ENCODE measurements at regions not wholly inside any gene's neighbourhood (a gene's known extent, or its start where the extent isn't known, plus 50 kb on each side); places are given as distances from the start of the nearest gene placed in this dataset.
"Not testable (repeated sequence)": the region's sequence is repeated elsewhere in the genome, so short reads cannot be mapped to it uniquely, and the experiment has no call there.

DNA sequence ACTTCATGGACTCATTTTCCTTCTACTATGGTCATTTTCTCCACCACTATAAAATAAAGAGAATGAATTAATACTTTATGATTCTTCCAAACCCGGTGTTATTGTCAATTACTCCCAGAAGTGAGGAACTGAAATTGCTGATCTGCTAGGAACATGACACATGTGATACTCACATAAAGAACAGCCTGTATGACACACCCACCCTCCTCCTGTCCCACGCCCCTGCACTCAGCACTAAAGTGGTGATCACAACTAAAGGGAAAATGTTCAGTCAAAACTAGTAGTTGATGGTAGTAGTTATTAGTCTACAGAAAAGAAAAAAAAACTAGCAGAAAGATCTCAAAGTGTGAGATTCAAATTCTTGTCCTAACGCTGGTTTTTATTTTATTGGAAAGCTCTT lies 1508.3 kb downstream of the RAPGEF2 start:
- H3K4me3 Mint-ChIP-seq, result no peak overlapping the region
- H3K27me3 Mint-ChIP-seq, result no peaks in the 10 kb centered on the region
- peaks cover 7% of the 10 kb centered on the region for H3K9me3 Mint-ChIP-seq
- ATAC-seq, result no peak
- H3K4me1 Mint-ChIP-seq, result no peaks in the 10 kb centered on the region
- H3K36me3 Mint-ChIP-seq, result no peaks in the 10 kb centered on the region
- no peak overlapping the region for H3K27ac Mint-ChIP-seq

GRCh38 chr4:160631044-160631443 lies 1528.2 kb downstream of the RAPGEF2 start:
- Mint-ChIP-seq H3K27ac (no peak overlapping the region), H3K27me3 (no peaks in the 10 kb centered on the region), H3K4me1 (no peaks in the 10 kb centered on the region), H3K36me3 (no peaks in the 10 kb centered on the region), H3K9me3 (peaks cover 4% of the 10 kb centered on the region), H3K4me3 (no peak overlapping the region)
- ATAC-seq, result no peak

DNA sequence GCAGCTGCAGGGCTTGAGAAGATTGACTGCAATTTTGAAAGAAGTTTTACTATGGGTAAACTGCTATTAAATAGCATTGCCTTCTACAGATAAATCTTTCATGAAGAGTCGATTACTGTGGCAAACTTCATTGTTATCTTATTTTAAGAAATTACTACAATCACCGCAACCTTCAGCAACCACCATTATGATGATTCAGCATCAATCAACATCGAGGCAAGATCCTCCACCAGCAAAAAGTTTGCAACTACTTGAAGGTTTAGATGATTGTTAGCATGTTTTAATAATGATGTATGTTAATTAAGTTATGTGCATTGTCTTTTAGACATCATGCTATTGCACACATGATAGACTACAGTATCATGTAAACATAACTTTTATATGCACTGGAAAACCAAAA lies 1511.0 kb downstream of the FSTL5 start:
- H3K36me3 Mint-ChIP-seq, result no peaks in the 10 kb centered on the region
- no peak overlapping the region for H3K27ac Mint-ChIP-seq
- H3K4me3 Mint-ChIP-seq, result no peak overlapping the region
- no peaks in the 10 kb centered on the region for H3K9me3 Mint-ChIP-seq
- ATAC-seq, result no peak
- no peaks in the 10 kb centered on the region for H3K27me3 Mint-ChIP-seq
- no peaks in the 10 kb centered on the region for H3K4me1 Mint-ChIP-seq

- no peaks in the 10 kb centered on the region for H3K4me1 Mint-ChIP-seq
- no peaks in the 10 kb centered on the region for H3K36me3 Mint-ChIP-seq
- no peaks in the 10 kb centered on the region for H3K27me3 Mint-ChIP-seq
- ATAC-seq, result no peak
- H3K27ac Mint-ChIP-seq, result no peak overlapping the region
- H3K4me3 Mint-ChIP-seq, result no peak overlapping the region
- peaks cover 2% of the 10 kb centered on the region for H3K9me3 Mint-ChIP-seq
These were observed 1488.2 kb downstream of the FSTL5 start for GRCh38 chr4:160675550-160675949.

DNA sequence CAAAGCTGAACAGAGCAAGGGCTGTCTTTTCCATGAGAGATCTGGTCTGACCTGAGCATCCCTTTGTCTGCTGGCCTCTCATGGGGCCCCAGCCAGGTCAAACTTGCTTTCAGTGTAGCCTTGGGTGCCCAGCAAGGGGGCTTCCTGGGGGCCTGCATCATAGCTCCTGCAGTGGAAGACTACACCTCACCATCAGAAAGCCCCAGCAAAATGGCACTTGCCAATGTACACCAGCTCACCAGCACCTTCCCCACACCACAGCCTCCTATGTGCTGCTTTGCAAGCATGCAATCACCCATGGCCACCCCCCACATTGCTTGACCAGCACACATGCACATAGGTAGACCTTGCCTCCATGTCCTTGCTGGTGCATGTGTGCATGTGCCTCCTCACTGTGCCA lies 1478.1 kb downstream of the FSTL5 start:
- Mint-ChIP-seq H3K36me3 (no peaks in the 10 kb centered on the region), H3K27ac (no peak overlapping the region), H3K4me3 (no peak overlapping the region), H3K4me1 (no peaks in the 10 kb centered on the region), H3K9me3 (peaks cover 4% of the 10 kb centered on the region), H3K27me3 (no peaks in the 10 kb centered on the region)
- ATAC-seq, result no peak

- H3K4me1 Mint-ChIP-seq, result no peaks in the 10 kb centered on the region
- no peak overlapping the region for H3K4me3 Mint-ChIP-seq
- H3K27ac Mint-ChIP-seq, result no peak overlapping the region
- H3K9me3 Mint-ChIP-seq, result peaks cover 13% of the 10 kb centered on the region
- no peak for ATAC-seq
- no peaks in the 10 kb centered on the region for H3K27me3 Mint-ChIP-seq
- H3K36me3 Mint-ChIP-seq, result no peaks in the 10 kb centered on the region
These were observed 1462.1 kb downstream of the FSTL5 start for GRCh38 chr4:160701671-160702070.

GRCh38 chr4:160709026-160709425 lies 1454.8 kb downstream of the FSTL5 start:
- no peak overlapping the region for H3K27ac Mint-ChIP-seq
- no peak for ATAC-seq
- H3K4me1 Mint-ChIP-seq, result no peaks in the 10 kb centered on the region
- peaks cover 2% of the 10 kb centered on the region for H3K9me3 Mint-ChIP-seq
- no peaks in the 10 kb centered on the region for H3K27me3 Mint-ChIP-seq
- no peak overlapping the region for H3K4me3 Mint-ChIP-seq
- H3K36me3 Mint-ChIP-seq, result no peaks in the 10 kb centered on the region

DNA sequence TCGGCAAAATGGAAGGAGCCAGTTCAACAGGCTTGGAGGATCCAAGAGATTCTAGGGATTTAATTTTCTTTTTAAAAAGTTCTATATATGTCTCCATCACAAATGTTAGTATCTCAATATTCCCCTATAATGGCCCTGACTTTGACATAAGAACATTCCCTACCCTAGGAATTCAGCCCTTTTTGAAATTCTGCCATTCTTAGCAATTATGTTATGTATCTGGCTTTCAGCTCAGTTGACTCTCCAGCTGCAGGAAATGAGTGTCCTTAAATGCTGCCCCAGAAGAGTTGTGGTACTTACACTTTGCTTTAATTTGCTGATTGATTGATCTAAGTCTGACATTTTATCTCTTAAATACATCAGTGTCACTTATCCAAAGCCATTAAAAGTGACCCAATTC lies 1454.3 kb downstream of the FSTL5 start:
- no peak for ATAC-seq
- Mint-ChIP-seq H3K9me3 (peaks cover 2% of the 10 kb centered on the region), H3K27me3 (no peaks in the 10 kb centered on the region), H3K36me3 (no peaks in the 10 kb centered on the region), H3K27ac (no peak overlapping the region), H3K4me1 (no peaks in the 10 kb centered on the region), H3K4me3 (no peak overlapping the region)

DNA sequence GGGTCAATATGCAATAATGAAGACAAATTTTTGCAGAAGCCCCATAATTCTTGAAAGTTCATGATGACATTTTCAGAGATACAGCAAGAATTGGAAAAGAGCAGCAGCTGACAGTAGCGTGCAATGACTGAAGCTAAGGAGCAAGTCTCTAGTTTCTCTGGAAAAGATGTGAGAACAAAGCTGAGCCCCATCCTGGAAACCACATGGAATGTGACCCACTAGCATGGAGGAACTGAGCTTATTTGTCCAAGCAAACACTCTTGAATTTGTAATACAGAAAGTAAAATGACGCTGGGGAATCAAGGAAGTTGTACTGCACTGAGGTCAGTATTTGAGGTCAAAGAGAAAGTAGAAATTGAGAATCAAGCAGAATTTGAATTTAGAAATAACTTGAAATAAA lies 1447.2 kb downstream of the FSTL5 start:
- Mint-ChIP-seq H3K27me3 (no peaks in the 10 kb centered on the region), H3K4me1 (no peaks in the 10 kb centered on the region), H3K4me3 (no peak overlapping the region), H3K36me3 (no peaks in the 10 kb centered on the region), H3K9me3 (no peaks in the 10 kb centered on the region), H3K27ac (no peak overlapping the region)
- no peak for ATAC-seq

GRCh38 chr4:160717848-160718247 lies 1446.0 kb downstream of the FSTL5 start:
- ATAC-seq, result no peak
- no peaks in the 10 kb centered on the region for H3K36me3 Mint-ChIP-seq
- H3K27me3 Mint-ChIP-seq, result no peaks in the 10 kb centered on the region
- no peaks in the 10 kb centered on the region for H3K9me3 Mint-ChIP-seq
- no peak overlapping the region for H3K4me3 Mint-ChIP-seq
- no peak overlapping the region for H3K27ac Mint-ChIP-seq
- no peaks in the 10 kb centered on the region for H3K4me1 Mint-ChIP-seq

- no peak for ATAC-seq
These were observed 1439.7 kb downstream of the FSTL5 start for GRCh38 chr4:160724063-160724462.

GRCh38 chr4:160745126-160745525 lies 1418.7 kb downstream of the FSTL5 start:
- Mint-ChIP-seq H3K4me3 (no peak overlapping the region), H3K27ac (no peak overlapping the region), H3K9me3 (peaks cover 3% of the 10 kb centered on the region), H3K4me1 (no peaks in the 10 kb centered on the region), H3K36me3 (no peaks in the 10 kb centered on the region), H3K27me3 (no peaks in the 10 kb centered on the region)
- no peak for ATAC-seq

More at GRCh38 chr4:160724063-160724462, 1439.7 kb downstream of the FSTL5 start:
- H3K36me3 Mint-ChIP-seq, result no peaks in the 10 kb centered on the region
- H3K9me3 Mint-ChIP-seq, result peaks cover 4% of the 10 kb centered on the region
- no peak overlapping the region for H3K27ac Mint-ChIP-seq
- H3K4me1 Mint-ChIP-seq, result no peaks in the 10 kb centered on the region
- H3K27me3 Mint-ChIP-seq, result no peaks in the 10 kb centered on the region
- no peak overlapping the region for H3K4me3 Mint-ChIP-seq

GRCh38 chr4:160746585-160746984 lies 1417.2 kb downstream of the FSTL5 start:
- H3K9me3 Mint-ChIP-seq, H3K4me3 Mint-ChIP-seq, H3K4me1 Mint-ChIP-seq, H3K27me3 Mint-ChIP-seq, ATAC-seq, H3K36me3 Mint-ChIP-seq, H3K27ac Mint-ChIP-seq: not testable (repeated sequence)

GRCh38 chr4:160772668-160773067 lies 1391.1 kb downstream of the FSTL5 start:
- Mint-ChIP-seq H3K27me3 (no peaks in the 10 kb centered on the region), H3K36me3 (no peaks in the 10 kb centered on the region), H3K9me3 (no peaks in the 10 kb centered on the region), H3K27ac (no peak overlapping the region), H3K4me3 (no peak overlapping the region), H3K4me1 (no peaks in the 10 kb centered on the region)
- no peak for ATAC-seq

DNA sequence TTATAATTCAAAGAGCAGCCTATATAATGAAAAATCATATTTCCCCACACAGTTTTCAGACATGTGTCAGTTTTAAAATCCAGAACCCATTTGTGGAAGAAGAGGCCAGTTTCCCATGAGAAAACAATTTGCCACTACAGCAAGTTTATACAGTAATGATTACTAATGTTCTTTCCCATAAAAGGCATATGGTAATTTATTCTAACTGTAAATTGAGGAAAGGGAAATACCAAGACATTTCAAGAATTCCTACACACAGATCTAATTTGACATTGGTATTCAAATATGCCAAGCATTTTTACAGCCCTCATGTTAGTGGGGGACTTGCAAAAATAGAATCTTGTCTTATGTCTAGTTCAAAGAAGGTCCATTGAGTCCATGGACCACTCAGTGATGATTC lies 1368.6 kb downstream of the FSTL5 start:
- Mint-ChIP-seq H3K36me3 (no peaks in the 10 kb centered on the region), H3K4me3 (no peak overlapping the region), H3K9me3 (peaks cover 13% of the 10 kb centered on the region), H3K4me1 (no peaks in the 10 kb centered on the region), H3K27me3 (no peaks in the 10 kb centered on the region), H3K27ac (no peak overlapping the region)
- no peak for ATAC-seq

DNA sequence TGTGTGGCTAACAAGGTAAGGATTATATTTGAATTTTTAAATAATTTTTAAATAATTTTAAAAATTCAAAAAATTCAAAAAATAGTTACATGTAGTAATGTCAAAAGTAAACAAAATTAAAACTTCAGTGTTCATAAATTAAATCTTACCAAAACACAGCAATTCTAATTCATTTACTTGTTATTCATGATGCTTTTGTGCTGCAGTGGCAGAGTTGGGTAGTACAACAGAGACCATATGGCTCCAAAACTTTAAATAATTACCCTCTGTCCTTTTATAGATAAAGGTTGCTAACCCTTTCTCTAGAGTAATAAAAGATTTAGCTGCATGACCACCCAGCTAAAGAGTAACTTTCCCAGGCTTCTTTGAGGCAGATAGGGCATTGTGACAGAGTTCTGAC lies 1355.6 kb downstream of the FSTL5 start:
- no peak for ATAC-seq

DNA sequence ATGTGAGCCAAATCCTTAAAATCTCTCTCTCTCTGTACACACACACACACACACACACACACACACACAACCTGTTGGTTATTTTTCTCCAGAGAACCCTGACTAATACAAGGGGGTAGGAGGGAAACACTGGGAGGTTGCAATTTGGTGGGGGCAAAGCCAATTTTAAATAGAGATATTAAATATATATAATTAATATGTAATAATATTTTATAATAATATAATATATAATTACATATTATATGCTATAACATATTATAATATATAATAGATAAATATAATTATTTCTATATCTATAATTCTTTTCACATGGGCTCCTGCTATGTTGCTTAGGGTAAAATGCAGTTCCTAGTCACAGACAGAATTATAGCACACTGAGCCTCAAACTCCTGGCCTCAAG lies 1354.2 kb downstream of the FSTL5 start:
- no peaks in the 10 kb centered on the region for H3K36me3 Mint-ChIP-seq
- H3K27ac Mint-ChIP-seq, result no peak overlapping the region
- peaks cover 3% of the 10 kb centered on the region for H3K9me3 Mint-ChIP-seq
- no peaks in the 10 kb centered on the region for H3K27me3 Mint-ChIP-seq
- H3K4me1 Mint-ChIP-seq, result no peaks in the 10 kb centered on the region
- no peak for ATAC-seq
- no peak overlapping the region for H3K4me3 Mint-ChIP-seq

More for the DNA sequence above, 1355.6 kb downstream of the FSTL5 start:
- Mint-ChIP-seq H3K36me3 (no peaks in the 10 kb centered on the region), H3K4me3 (no peak overlapping the region), H3K9me3 (peaks cover 3% of the 10 kb centered on the region), H3K27ac (no peak overlapping the region), H3K27me3 (no peaks in the 10 kb centered on the region), H3K4me1 (no peaks in the 10 kb centered on the region)
